22Rv1 (cell line): ENCODE measurements at regions not wholly inside any gene's neighbourhood (a gene's known extent, or its start where the extent isn't known, plus 50 kb on each side); places are given as distances from the start of the nearest gene placed in this dataset.

Experiments
- H3K27ac ChIP-seq: fragments of 450-650 bp; 2 replicates; pipeline ENCODE4 v1.5.1; 2017
- CTCF ChIP-seq: fragments of 450-650 bp; IDR thresholded peaks from 2 replicates; pipeline ENCODE4 v1.5.1; 2017; ENCODE audit warnings: mild to moderate bottlenecking
- ZFX ChIP-seq: fragments of 450-650 bp; IDR thresholded peaks from 2 replicates; pipeline ENCODE4 v1.6.1; 2017; ENCODE audit warnings: antibody characterized with exemption, borderline replicate concordance

- no peak overlapping the region for H3K27ac ChIP-seq
- TF ChIP-seq CTCF (no peak), ZFX (no peak)
These were observed 657.1 kb upstream of the BOD1L1 start for GRCh38 chr4:14284578-14284977.

DNA sequence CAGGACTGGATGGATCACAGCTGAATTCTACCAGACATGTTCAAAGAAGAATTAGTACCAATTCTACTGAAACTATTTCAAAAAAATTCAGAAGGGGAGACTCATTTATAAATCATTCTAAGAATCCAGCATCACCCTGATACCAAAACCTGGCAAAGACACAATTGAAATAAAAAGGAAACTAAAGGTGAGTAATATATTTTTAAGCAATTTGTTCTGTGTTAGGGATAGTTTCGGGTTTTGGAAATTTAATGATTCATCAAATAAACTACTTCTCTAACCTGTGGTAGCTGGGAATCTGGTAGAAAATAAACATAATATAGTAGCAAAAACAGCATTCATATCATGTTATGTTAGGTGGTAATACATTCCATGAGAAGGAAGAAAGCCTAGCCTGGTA lies 662.2 kb upstream of the BOD1L1 start:
- TF ChIP-seq ZFX: no peak
- TF ChIP-seq CTCF: no peak
- H3K27ac ChIP-seq: no peak overlapping the region

DNA sequence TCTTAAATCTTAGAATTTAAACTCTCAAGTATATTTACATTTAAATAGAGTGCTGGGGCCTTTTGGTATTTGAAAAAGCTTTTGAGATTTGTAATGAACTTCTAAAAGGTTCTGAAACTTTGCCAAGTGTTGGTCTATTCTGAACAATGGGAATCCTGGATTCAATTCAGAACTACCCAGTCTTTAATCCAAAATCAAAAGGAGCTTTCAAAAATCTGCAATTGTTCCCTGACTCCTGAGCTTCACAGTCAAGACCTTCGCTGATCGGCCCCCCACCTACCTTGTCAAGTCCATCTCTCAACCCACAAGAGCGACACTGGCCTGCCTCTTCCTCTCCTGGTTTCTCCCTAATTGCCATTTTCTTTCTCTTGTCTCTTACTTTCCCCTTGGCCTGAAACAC lies 666.1 kb upstream of the BOD1L1 start:
- TF ChIP-seq ZFX (no peak), CTCF (no peak)
- no peak overlapping the region for H3K27ac ChIP-seq

DNA sequence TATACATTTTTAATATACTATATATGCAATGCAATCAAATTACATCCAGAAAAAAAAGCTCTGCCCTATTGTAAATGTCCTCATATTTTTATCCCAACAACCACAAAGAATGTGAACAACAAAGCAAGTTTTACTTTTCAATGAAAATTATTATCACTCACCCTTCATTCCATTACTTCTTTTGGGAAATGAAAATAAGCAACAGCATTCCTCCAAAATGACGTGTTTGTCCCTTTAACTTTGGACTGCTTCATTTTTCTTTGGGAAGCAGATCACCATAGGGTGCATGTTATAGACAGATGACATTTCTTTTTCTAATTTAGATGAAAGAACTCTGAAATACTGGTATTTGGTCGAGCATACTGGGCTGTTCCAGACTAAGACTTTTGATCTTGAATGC lies 667.1 kb upstream of the BOD1L1 start:
- TF ChIP-seq ZFX (no peak), CTCF (no peak)
- no peak overlapping the region for H3K27ac ChIP-seq

- TF ChIP-seq CTCF (no peak), ZFX (no peak)
- no peak overlapping the region for H3K27ac ChIP-seq
These were observed 671.6 kb upstream of the BOD1L1 start for GRCh38 chr4:14299166-14299565.

DNA sequence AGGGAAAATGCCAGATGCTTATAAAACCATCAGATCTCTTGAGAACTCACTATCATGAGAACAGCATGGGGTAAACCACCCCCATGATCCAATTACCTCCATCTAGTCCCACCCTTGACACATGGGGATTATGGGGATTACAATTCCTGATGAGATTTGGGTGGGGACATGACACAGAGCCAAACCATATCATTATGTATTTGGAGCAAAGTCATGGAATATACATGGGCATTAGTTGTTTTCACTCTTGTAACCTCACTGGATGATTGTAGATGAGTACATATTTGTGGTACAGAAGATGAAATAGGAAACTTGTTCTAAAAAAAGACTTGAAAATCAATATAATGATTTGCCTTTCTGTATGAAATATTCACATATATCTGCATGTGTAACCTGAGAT lies 674.5 kb upstream of the BOD1L1 start:
- no peak overlapping the region for H3K27ac ChIP-seq
- no peak for TF ChIP-seq ZFX

DNA sequence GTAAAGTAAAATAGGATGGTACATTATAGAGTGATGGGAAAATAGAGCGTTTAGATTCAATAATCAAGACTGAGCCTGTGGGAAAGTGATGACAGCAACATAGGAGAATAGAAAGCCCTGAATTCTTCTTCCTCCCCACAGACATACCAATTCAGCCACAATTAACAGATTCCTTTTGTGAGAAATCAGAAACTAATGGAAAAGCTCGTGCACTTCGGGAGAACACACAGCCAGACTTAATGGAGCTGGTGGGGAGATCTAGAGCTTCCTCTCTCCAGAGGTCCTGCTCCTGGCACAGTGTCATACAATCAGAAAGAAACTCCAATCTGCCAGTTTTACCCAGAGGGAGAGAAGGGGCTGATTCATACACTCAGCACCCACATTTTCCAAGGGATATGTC lies 676.3 kb upstream of the BOD1L1 start:
- H3K27ac ChIP-seq: no peak overlapping the region
- TF ChIP-seq CTCF (no peak), ZFX (no peak)

DNA sequence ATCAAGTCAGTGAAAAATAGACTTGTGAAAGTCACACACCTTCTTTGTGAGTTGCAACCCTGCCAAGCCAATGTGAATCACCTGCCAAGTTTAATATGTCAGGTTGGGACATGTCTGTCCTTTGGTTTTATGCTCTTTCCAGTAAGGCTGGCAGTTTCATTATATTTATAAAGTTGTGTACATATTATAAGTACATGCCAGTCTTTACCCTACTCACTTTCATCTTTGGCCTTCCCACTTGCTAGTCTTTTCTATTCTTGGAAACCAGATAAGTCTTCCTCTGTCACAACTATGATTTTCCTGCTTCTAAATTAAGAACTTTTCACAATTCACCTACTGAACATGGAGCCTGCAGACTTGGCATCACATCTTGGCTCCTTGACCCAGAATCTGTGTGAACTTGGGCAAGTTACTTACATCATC lies 680.7 kb upstream of the BOD1L1 start:
- H3K27ac ChIP-seq: no peak overlapping the region
- TF ChIP-seq ZFX (no peak), CTCF (no peak)
